ENCODE measurements at regions not wholly inside any gene's neighbourhood (a gene's known extent, or its start where the extent isn't known, plus 50 kb on each side); places are given as distances from the start of the nearest gene placed in this dataset.

DNA sequence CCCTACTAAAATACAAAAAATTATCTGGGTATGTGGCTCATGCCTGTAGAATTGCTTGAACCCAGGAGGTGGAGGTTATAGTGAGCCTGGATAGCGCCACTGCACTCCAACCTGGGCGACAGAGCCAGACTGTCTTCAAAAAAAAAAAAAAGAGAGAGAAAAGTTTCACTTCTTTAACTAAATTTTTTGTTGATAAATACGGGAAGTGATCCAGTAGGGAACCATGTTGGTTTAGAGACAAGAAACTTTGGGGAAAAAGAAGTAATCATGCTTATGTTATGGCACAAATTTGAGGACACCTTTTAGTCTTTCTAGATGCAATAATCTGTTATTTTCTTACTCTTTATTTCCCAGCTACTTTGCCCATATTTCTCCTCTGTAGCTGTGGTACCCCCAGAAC lies 309.7 kb downstream of the TYW1 start:
- TF ChIP-seq EZH2 (IDR thresholded peaks at IDR 0.05; ENCODE audit: low read length, missing control alignments): no peak
- H3K4me1 ChIP-seq (ENCODE audit: control insufficient read depth, extremely low read depth, insufficient read depth, low read length): peaks cover 2% of the 10 kb centered on the region
- no peak for DNase-seq (ENCODE audit: low read depth in 2 of 2)
- H2AFZ ChIP-seq (ENCODE audit: low read length): no peak overlapping the region
- H3K27me3 ChIP-seq (ENCODE audit: control insufficient read depth, insufficient read depth, low read length): no peaks in the 10 kb centered on the region
- peaks cover 7% of the 10 kb centered on the region for H3K36me3 ChIP-seq (ENCODE audit: control insufficient read depth, insufficient read depth, low read length)
- no peak overlapping the region for H3K4me2 ChIP-seq (ENCODE audit: extremely low read depth, insufficient read depth, low read length)
- no peak overlapping the region for H3K4me3 ChIP-seq (replicated peaks in 1 of 4; ENCODE audit: control extremely low read depth in 1 of 4, insufficient read depth in 1 of 4, low read depth in 3 of 4, low read length in 4 of 4)
- H4K20me1 ChIP-seq (ENCODE audit: control insufficient read depth, extremely low read depth, insufficient read depth, low read length): no peaks in the 10 kb centered on the region
- no peaks in the 10 kb centered on the region for H3K9me3 ChIP-seq (ENCODE audit: control insufficient read depth, insufficient read depth, low read depth, low read length)
- H3K9ac ChIP-seq (ENCODE audit: insufficient read depth, low read length): no peak overlapping the region
- peaks cover 5% of the 10 kb centered on the region for H3K79me2 ChIP-seq (ENCODE audit: control insufficient read depth, insufficient read depth, low read length)
- no peak overlapping the region for H3K27ac ChIP-seq (ENCODE audit: insufficient read depth, low read length)

DNA sequence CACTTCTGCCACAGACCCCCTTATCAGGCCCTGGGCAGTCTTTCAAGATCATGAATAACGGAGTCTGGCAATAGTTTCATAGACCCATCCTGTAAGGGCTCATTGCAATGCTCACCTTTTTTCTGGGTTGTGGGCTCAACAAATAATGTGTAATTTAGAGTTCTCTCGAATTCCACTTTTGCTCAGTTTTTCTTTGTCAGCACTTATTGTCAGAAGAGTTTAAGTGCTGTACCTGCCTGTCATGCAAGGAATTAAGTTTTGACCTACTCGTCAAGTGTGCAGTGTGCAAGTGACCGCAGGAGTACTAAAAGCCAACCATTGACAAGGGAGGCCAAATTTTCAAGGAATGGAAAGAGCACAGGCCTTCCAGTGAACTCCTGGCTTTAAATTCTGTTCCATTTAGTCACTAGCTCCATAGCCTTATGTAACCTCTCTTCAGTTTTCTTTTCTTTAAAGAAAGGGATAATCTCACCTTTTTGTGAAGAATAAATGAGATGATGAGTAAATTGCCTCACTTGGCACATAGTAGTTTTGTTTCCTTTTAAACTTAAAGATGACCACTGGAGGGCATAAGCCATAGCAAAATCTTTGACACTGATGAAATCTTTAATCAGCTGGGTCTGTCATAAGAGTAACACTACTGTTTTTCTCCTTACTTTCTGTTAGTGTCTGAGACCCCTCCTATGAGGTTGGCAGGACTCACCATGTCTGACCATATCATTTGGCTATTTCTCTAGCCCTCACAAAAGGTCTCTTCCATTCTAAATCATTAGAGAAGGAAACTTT lies 313.3 kb downstream of the TYW1 start:
- H3K27ac ChIP-seq (ENCODE audit: insufficient read depth, low read length): no peak overlapping the region

DNA sequence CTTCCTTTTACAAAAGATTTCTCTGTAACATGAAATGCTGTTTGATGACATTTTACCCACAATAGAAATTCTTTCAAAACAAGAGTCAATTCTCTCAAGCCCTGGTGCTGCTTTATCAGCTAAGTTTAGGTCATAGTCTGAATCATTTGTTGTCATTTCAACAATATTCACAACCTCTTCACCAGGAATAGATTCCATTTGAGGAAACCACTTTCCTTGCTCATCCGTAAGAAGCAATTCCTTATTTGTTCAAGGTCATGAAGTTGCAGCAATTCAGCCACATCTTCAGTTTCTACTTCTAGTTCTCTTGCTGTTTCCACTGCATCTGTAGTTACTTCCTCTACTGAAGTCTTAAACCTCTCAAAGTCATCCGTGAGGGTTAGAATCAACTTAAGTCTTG lies 315.3 kb downstream of the TYW1 start:
- H2AFZ ChIP-seq (ENCODE audit: low read length): no peak overlapping the region
- no peaks in the 10 kb centered on the region for H3K79me2 ChIP-seq (ENCODE audit: control insufficient read depth, insufficient read depth, low read length)
- peaks cover 8% of the 10 kb centered on the region for H3K36me3 ChIP-seq (ENCODE audit: control insufficient read depth, insufficient read depth, low read length)
- no peak overlapping the region for H3K27ac ChIP-seq (ENCODE audit: insufficient read depth, low read length)
- H3K9me3 ChIP-seq (ENCODE audit: control insufficient read depth, insufficient read depth, low read depth, low read length): no peaks in the 10 kb centered on the region
- H3K9ac ChIP-seq (ENCODE audit: insufficient read depth, low read length): no peak overlapping the region
- peak; percentile 42 to 87 for DNase-seq (ENCODE audit: low read depth in 2 of 2)
- no peak for TF ChIP-seq EZH2 (IDR thresholded peaks at IDR 0.05; ENCODE audit: low read length, missing control alignments)
- TF ChIP-seq, protein P1, sequence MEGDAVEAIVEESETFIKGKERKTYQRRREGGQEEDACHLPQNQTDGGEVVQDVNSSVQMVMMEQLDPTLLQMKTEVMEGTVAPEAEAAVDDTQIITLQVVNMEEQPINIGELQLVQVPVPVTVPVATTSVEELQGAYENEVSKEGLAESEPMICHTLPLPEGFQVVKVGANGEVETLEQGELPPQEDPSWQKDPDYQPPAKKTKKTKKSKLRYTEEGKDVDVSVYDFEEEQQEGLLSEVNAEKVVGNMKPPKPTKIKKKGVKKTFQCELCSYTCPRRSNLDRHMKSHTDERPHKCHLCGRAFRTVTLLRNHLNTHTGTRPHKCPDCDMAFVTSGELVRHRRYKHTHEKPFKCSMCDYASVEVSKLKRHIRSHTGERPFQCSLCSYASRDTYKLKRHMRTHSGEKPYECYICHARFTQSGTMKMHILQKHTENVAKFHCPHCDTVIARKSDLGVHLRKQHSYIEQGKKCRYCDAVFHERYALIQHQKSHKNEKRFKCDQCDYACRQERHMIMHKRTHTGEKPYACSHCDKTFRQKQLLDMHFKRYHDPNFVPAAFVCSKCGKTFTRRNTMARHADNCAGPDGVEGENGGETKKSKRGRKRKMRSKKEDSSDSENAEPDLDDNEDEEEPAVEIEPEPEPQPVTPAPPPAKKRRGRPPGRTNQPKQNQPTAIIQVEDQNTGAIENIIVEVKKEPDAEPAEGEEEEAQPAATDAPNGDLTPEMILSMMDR (conservative IDR thresholded peaks at IDR 0.05 in 1 of 2, IDR thresholded peaks at IDR 0.05 in 1 of 2; ENCODE audit: low read depth in 1 of 2, low read length in 2 of 2): no peak
- no peak overlapping the region for H3K4me3 ChIP-seq (replicated peaks in 1 of 4; ENCODE audit: control extremely low read depth in 1 of 4, insufficient read depth in 1 of 4, low read depth in 3 of 4, low read length in 4 of 4)
- H4K20me1 ChIP-seq (ENCODE audit: control insufficient read depth, extremely low read depth, insufficient read depth, low read length): no peaks in the 10 kb centered on the region
- H3K27me3 ChIP-seq (ENCODE audit: control insufficient read depth, insufficient read depth, low read length): no peaks in the 10 kb centered on the region
- H3K4me1 ChIP-seq (ENCODE audit: control insufficient read depth, extremely low read depth, insufficient read depth, low read length): no peaks in the 10 kb centered on the region
- H3K4me2 ChIP-seq (ENCODE audit: extremely low read depth, insufficient read depth, low read length): no peak overlapping the region

More for the DNA sequence above, 313.3 kb downstream of the TYW1 start:
- no peak overlapping the region for H3K4me3 ChIP-seq (replicated peaks in 1 of 4; ENCODE audit: control extremely low read depth in 1 of 4, insufficient read depth in 1 of 4, low read depth in 3 of 4, low read length in 4 of 4)
- H3K36me3 ChIP-seq (ENCODE audit: control insufficient read depth, insufficient read depth, low read length): peaks cover 8% of the 10 kb centered on the region
- no peak for DNase-seq (ENCODE audit: low read depth in 2 of 2)
- H3K9ac ChIP-seq (ENCODE audit: insufficient read depth, low read length): no peak overlapping the region
- H3K4me2 ChIP-seq (ENCODE audit: extremely low read depth, insufficient read depth, low read length): no peak overlapping the region
- H3K4me1 ChIP-seq (ENCODE audit: control insufficient read depth, extremely low read depth, insufficient read depth, low read length): no peaks in the 10 kb centered on the region
- H3K27me3 ChIP-seq (ENCODE audit: control insufficient read depth, insufficient read depth, low read length): no peaks in the 10 kb centered on the region
- TF ChIP-seq, protein P1 (conservative IDR thresholded peaks at IDR 0.05 in 1 of 2, IDR thresholded peaks at IDR 0.05 in 1 of 2; ENCODE audit: low read depth in 1 of 2, low read length in 2 of 2): no peak
- no peak for TF ChIP-seq EZH2 (IDR thresholded peaks at IDR 0.05; ENCODE audit: low read length, missing control alignments)
- H3K9me3 ChIP-seq (ENCODE audit: control insufficient read depth, insufficient read depth, low read depth, low read length): no peaks in the 10 kb centered on the region
- H2AFZ ChIP-seq (ENCODE audit: low read length): no peak overlapping the region
- no peaks in the 10 kb centered on the region for H4K20me1 ChIP-seq (ENCODE audit: control insufficient read depth, extremely low read depth, insufficient read depth, low read length)
- no peaks in the 10 kb centered on the region for H3K79me2 ChIP-seq (ENCODE audit: control insufficient read depth, insufficient read depth, low read length)

Measured in fibroblast of lung (primary cell).